Endothelial cell of umbilical vein (primary cell): ENCODE measurements at regions not wholly inside any gene's neighbourhood (a gene's known extent, or its start where the extent isn't known, plus 50 kb on each side); places are given as distances from the start of the nearest gene placed in this dataset.

Experiments
- EZH2 ChIP-seq: IDR thresholded peaks from 2 replicates; pipeline ENCODE4 v1.6.1; 2012; ENCODE audit warnings: borderline replicate concordance, low read depth, mild to moderate bottlenecking, moderate library complexity, low read length, inconsistent platforms; ENCODE audit not compliant: severe bottlenecking
- MYC ChIP-seq: IDR thresholded peaks from one replicate; pipeline ENCODE4 v1.6.1; 2011; ENCODE audit warnings: mild to moderate bottlenecking, low read depth, low read length
- POLR2A ChIP-seq: IDR thresholded peaks from 2 replicates; pipeline ENCODE4 v1.6.1; 2012; ENCODE audit warnings: low read depth, mild to moderate bottlenecking, control low read depth, low read length
- TF ChIP-seq, protein P1 (sequence below), 2 donors: IDR thresholded peaks; 1 replicate in 1 of 2; 2 replicates in 1 of 2; pipeline ENCODE4 v1.5.1; 2011; ENCODE audit warnings: low read length in 2 of 2, mild to moderate bottlenecking in 2 of 2, moderate library complexity in 2 of 2, control low read depth in 1 of 2, inconsistent platforms in 1 of 2, low read depth in 1 of 2; ENCODE audit not compliant: insufficient read depth in 1 of 2; ENCODE audit errors: extremely low read depth in 1 of 2
- TF ChIP-seq, protein P2 (sequence below): IDR thresholded peaks from 2 replicates; pipeline ENCODE4 v1.6.1; 2011; ENCODE audit not compliant: insufficient read depth, insufficient read length

DNA sequence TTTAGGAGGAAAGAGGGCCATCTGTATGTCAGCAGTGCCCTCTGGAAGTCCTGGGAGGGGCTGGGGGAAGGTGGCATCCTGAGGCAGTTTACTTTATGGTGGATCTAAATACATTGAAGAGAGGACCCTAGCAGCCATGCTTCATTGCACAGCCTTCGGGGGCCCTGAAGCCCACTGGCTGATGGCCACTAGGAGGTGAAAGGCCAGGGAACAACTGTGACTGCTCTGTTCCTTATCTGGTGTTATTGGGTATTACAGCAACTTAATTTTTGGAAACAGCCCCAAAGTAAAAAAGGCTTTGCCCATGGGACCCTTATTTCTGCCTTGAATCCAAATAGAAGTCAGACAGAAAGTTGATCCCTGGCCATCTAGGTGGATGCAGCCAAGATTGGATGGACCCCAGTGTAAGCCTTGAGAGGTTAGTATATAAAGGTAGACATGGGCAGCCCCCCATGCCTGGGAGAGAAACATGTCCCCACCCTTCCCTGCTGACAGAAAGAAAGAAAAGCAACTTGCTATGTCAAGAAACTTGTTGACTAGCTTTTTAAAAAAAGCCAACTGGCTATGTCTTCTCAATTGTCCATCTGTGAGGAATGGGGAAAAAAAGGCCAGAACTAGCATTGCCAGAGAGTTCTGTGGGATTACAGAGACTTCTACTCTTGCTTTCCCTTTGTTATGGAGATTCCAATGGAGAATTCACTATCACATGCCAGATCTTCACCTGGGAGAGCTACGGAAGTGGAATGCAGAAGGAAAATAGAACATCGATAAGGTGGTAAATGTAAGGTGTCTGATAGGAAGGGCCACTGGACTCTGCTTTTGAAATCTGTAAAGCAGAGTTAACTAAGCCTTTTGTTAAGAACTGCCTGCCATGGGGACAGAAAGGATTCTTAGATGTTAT is 58.6 kb upstream of the OSR1 start:
- TF ChIP-seq POLR2A = no peak
- TF ChIP-seq, protein P1, sequence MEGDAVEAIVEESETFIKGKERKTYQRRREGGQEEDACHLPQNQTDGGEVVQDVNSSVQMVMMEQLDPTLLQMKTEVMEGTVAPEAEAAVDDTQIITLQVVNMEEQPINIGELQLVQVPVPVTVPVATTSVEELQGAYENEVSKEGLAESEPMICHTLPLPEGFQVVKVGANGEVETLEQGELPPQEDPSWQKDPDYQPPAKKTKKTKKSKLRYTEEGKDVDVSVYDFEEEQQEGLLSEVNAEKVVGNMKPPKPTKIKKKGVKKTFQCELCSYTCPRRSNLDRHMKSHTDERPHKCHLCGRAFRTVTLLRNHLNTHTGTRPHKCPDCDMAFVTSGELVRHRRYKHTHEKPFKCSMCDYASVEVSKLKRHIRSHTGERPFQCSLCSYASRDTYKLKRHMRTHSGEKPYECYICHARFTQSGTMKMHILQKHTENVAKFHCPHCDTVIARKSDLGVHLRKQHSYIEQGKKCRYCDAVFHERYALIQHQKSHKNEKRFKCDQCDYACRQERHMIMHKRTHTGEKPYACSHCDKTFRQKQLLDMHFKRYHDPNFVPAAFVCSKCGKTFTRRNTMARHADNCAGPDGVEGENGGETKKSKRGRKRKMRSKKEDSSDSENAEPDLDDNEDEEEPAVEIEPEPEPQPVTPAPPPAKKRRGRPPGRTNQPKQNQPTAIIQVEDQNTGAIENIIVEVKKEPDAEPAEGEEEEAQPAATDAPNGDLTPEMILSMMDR (IDR thresholded peaks at IDR 0.05; ENCODE audit: extremely low read depth in 1 of 2, insufficient read depth in 1 of 2, low read depth in 1 of 2, low read length in 2 of 2) = no peak
- no peak for TF ChIP-seq MYC
- TF ChIP-seq, protein P2, sequence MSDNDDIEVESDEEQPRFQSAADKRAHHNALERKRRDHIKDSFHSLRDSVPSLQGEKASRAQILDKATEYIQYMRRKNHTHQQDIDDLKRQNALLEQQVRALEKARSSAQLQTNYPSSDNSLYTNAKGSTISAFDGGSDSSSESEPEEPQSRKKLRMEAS = no peak
- no peak for TF ChIP-seq EZH2
